GM21737 (cell line): ENCODE measurements at regions not wholly inside any gene's neighbourhood (a gene's known extent, or its start where the extent isn't known, plus 50 kb on each side); places are given as distances from the start of the nearest gene placed in this dataset.
A peak's percentile ranks its signal among the peaks of the same experiment; 100 is the strongest.
"Not testable (repeated sequence)": the region's sequence is repeated elsewhere in the genome, so short reads cannot be mapped to it uniquely, and the experiment has no call there.

Experiments
- ATAC-seq: cut with Tn5 transposase; IDR thresholded peaks from one replicate; pipeline ENCODE4 v1.9.1; 2021; ENCODE audit warnings: mild to moderate bottlenecking, moderate library complexity; ENCODE audit not compliant: unreplicated experiment

DNA sequence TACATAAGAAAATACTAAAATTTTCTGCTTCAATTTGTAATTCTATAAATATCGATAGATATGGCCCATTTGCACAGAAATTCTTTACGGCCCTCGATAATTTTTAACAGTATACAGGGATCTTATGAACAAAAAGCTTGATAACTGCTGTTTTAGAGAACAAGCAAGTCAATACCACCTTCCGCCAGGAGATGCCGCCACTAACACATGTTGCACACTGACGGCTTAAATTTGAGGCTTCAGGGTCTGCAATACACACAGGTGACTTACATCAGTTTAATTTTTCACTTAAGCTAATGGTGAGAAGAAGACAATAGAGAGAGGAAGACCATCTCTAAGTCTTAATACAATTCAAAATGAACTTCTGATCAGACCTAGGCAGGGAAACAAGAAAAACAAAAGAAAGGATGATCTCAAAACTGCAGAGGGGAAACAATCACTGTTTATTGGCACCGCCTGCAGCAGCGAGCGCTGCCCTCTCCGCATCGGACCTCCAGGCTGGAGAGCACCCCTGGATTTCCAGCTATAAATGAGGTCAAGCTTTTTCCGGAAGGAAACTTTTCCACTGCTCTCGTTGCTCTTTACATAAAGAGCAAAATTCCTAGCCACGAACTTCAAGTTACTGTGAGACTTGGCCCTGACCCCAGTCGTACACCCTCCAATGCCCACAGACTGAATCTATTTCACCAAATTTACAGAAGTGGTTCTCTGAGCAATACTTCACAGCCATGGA, 53.9 kb downstream of the OTOR start:
- ATAC-seq = peak; percentile 55

GRCh38 chr20:16802652-16802935, 54.4 kb downstream of the OTOR start:
- no peak for ATAC-seq

GRCh38 chr20:16803965-16804792, 56.0 kb downstream of the OTOR start:
- ATAC-seq = no peak

DNA sequence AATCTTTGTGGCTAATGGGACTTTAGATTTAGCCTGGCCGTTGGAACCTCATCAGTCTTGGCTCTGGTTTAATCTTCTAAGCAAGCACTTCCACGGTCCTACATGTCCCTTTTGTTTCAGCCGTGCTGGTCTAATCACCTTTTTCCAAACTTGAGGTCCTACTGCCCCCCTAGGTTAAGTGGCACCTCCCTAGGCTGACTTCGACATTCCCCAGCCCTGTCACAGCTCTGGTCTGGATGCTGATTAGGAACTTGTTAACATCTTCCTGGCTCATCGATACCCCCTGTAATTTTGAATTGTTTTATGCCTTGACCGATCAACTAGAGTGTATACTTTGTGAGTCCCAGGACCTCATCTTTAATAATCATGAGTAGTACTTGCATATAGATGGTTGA, 56.6 kb downstream of the OTOR start:
- ATAC-seq = no peak

DNA sequence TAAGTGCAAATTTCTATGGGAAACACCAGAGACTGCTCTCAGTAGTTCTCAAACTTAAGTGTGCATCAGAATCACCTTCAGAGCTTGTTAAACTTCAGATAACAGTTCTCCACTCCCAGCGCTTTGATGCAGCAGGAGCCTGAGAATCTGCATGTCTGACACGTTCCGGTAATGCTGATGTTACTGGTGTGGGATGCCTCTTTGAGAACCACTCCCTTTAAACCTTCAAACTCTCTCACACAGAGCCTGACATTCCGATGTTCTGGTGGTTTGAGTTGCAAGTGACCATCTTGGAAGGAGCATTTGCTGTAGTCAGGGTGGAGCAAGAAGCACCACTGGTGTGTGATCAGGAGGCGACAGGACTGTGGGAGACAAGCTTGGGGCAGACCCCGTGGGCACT, 57.9 kb downstream of the OTOR start:
- no peak for ATAC-seq

DNA sequence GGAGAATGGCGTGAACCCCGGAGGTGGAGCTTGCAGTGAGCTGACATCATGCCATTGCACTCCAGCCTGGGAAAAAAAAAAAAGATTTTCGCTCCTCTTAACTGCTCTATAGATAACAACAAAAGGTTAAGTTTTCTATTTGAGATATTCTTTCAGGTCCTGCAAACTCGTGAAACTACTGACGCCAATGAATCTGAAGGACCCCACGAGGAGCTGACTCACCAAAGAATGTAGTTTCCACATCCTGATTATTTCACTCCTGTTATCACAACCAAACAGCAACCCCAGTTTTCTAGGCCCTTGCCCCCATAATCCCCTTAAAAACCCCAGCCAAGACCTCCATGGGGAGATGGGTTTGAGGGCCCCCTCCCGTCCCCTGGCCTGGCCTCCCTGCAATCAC, 58.7 kb downstream of the OTOR start:
- no peak for ATAC-seq

DNA sequence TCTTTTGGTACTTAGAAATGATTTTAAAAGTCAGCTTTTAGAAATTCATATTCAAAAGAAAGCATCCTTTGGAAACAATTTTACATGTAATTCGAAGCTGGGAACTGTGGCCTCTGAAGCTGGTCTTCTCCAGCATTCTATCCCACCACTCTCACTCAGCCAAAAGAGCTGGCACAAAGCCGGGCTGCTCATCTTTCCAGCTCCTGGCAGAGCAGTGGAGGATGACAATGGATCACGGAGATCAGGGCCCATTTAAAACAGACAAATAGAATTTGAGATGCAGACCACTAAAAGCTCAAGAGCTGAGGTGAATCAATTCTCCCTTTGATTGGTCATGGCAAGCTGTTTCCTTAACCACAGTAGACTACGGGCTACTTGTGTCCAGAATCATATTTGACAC, 60.6 kb downstream of the OTOR start:
- no peak for ATAC-seq

GRCh38 chr20:16810216-16810615, 62.1 kb downstream of the OTOR start:
- ATAC-seq = no peak

GRCh38 chr20:16816192-16816591, 68.0 kb downstream of the OTOR start:
- no peak for ATAC-seq

- no peak for ATAC-seq
Measured at GRCh38 chr20:16819483-16819882, 71.3 kb downstream of the OTOR start.

GRCh38 chr20:16821211-16822089, 73.3 kb downstream of the OTOR start:
- no peak for ATAC-seq

- no peak for ATAC-seq
Measured at GRCh38 chr20:16824664-16825063, 76.5 kb downstream of the OTOR start.

GRCh38 chr20:16828666-16829305, 80.6 kb downstream of the OTOR start:
- ATAC-seq = no peak

GRCh38 chr20:16835690-16836089, 87.5 kb downstream of the OTOR start:
- ATAC-seq = not testable (repeated sequence)

DNA sequence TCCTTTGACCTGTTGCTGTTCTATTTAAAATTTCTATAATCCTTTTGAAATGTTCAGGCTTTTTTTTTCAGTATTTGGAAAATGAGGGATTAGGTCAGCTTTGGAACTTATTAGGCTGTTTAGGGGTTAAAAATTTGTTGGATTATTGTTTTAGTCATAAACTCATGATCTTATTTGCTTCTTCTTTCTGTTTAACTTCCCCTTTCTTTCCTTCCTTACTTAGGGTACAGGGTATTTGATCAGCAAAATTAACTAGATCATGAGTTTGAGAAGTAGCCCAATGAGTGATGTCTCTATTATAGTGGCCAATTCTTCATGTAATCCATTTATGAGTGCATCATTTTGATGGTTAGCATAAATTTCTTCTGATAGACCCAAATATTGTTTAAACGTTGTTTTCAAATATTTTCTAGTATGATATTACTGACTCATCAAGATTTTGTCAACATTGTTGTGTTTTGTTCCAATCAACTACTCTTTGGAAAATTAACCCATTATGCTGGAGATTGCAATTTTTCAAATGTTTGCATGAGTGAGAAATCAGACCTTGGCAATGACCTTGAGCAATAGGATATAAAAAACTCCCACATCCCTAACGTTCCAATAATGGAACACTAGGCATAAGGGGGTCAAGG, 94.4 kb downstream of the OTOR start:
- no peak for ATAC-seq

GRCh38 chr20:16844406-16844805, 96.2 kb downstream of the OTOR start:
- ATAC-seq = no peak

DNA sequence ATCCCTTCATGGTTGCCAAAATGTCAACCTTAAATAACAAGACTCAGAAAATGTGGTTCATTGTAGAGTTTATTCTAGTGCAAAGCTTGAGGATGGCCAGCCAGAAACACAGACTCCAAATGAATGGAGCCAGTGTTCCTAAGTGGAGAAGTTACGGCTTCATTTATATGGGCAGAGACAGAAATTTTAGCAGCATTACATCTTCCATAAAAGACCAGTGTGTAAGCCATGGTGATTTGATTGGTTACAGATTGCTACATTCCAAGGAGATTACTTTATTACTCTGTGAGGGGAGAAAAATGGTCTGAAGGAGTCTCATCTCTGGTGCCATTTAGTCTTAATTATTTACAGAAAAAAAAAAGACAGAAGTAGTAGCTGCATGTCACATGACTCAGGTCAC, 97.8 kb downstream of the OTOR start:
- no peak for ATAC-seq

GRCh38 chr20:16848061-16848460, 99.9 kb downstream of the OTOR start:
- ATAC-seq = no peak

DNA sequence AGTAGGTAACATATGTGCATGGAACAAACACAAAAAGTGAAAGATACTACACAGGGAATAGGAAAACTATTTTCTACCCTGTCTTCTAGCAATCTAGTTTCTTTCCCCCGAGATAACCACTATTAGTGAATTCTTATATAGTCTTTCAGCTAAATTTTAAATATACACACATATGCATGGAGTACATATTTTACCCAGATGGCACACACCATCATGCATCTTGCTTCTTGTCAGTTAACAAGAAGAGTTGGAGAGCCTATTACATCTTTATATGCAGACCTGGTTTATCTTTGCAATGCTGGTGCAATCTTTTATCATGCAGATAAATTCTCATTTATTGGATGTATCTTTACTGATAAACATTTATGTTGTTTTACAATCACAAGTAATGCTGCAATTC, 100.4 kb downstream of the OTOR start:
- no peak for ATAC-seq

DNA sequence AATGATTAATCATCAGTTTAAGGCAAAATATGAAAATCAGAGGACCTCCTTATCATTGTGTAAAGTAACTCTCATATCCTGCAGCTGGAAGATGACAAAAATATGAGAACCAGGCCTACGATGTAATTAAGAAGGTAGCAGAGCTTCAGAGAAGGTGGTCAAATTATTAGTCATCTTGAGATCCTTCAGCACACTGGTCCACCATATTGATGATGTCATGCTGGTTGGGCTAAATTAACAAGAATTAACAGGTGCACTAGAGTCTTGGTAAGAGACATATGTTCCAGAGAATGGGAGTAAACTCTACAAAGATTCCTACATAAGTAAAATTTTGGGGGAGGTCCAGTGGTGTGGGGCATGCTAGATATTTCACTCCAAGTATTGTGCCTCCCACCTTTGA, 112.8 kb downstream of the OTOR start:
- no peak for ATAC-seq

DNA sequence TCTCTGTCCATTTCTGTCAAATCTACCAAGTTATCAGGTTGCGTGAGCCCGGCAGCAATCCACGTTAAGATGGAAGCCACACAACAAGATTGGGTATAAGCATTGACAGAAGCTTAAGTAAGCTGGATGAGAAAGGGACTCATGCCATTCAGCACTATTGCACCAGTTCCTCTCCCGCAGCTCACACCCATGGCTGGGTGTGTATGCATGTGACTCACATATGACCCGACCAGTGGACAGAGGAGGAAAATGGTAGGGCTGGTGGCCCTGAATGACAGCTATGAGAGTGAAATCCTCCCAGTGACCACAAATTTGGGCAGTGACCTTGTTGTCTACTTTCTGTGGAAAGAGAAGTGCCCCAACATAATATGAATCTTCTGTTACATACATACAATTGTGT, 113.5 kb downstream of the OTOR start:
- no peak for ATAC-seq
